ENCODE measurements at regions not wholly inside any gene's neighbourhood (a gene's known extent, or its start where the extent isn't known, plus 50 kb on each side); places are given as distances from the start of the nearest gene placed in this dataset.

GRCh38 chr14:55801121-55801520 lies 221.1 kb downstream of the KTN1 start:
- Mint-ChIP-seq H3K4me1 (ENCODE audit: low read depth, unreplicated experiment) (peaks cover 8% of the 10 kb centered on the region), H3K36me3 (ENCODE audit: unreplicated experiment) (peaks cover 7% of the 10 kb centered on the region), H3K27me3 (ENCODE audit: unreplicated experiment) (no peaks in the 10 kb centered on the region), H3K4me3 (ENCODE audit: unreplicated experiment) (no peak overlapping the region), H3K27ac (ENCODE audit: unreplicated experiment) (no peak overlapping the region), H3K9me3 (ENCODE audit: unreplicated experiment) (peaks cover 7% of the 10 kb centered on the region)
- DNase-seq, result no peak
- no peak for TF ChIP-seq CTCF (IDR thresholded peaks at IDR 0.05; ENCODE audit: partially characterized antibody, unreplicated experiment)

- Mint-ChIP-seq H3K4me3 (ENCODE audit: unreplicated experiment) (no peak overlapping the region), H3K9me3 (ENCODE audit: unreplicated experiment) (peaks cover 6% of the 10 kb centered on the region), H3K4me1 (ENCODE audit: low read depth, unreplicated experiment) (peaks cover 1% of the 10 kb centered on the region), H3K27ac (ENCODE audit: unreplicated experiment) (no peak overlapping the region), H3K27me3 (ENCODE audit: unreplicated experiment) (no peaks in the 10 kb centered on the region), H3K36me3 (ENCODE audit: unreplicated experiment) (peaks cover 7% of the 10 kb centered on the region)
- no peak for DNase-seq
- TF ChIP-seq CTCF (IDR thresholded peaks at IDR 0.05; ENCODE audit: partially characterized antibody, unreplicated experiment), result no peak
Observed at GRCh38 chr14:55802986-55803872, 223.2 kb downstream of the KTN1 start.

- H3K27me3 Mint-ChIP-seq (ENCODE audit: unreplicated experiment), result no peaks in the 10 kb centered on the region
- no peaks in the 10 kb centered on the region for H3K4me1 Mint-ChIP-seq (ENCODE audit: low read depth, unreplicated experiment)
- DNase-seq, result no peak
- no peak overlapping the region for H3K4me3 Mint-ChIP-seq (ENCODE audit: unreplicated experiment)
- no peak overlapping the region for H3K27ac Mint-ChIP-seq (ENCODE audit: unreplicated experiment)
- no peak for TF ChIP-seq CTCF (IDR thresholded peaks at IDR 0.05; ENCODE audit: partially characterized antibody, unreplicated experiment)
- peaks cover 7% of the 10 kb centered on the region for H3K36me3 Mint-ChIP-seq (ENCODE audit: unreplicated experiment)
- peaks cover 6% of the 10 kb centered on the region for H3K9me3 Mint-ChIP-seq (ENCODE audit: unreplicated experiment)
Observed at GRCh38 chr14:55803873-55804553, 224.0 kb downstream of the KTN1 start.

GRCh38 chr14:55805250-55805649 lies 225.2 kb downstream of the KTN1 start:
- H3K4me3 Mint-ChIP-seq (ENCODE audit: unreplicated experiment), result no peak overlapping the region
- H3K4me1 Mint-ChIP-seq (ENCODE audit: low read depth, unreplicated experiment), result no peaks in the 10 kb centered on the region
- no peak overlapping the region for H3K27ac Mint-ChIP-seq (ENCODE audit: unreplicated experiment)
- H3K27me3 Mint-ChIP-seq (ENCODE audit: unreplicated experiment), result peaks cover 2% of the 10 kb centered on the region
- TF ChIP-seq CTCF (IDR thresholded peaks at IDR 0.05; ENCODE audit: partially characterized antibody, unreplicated experiment), result no peak
- DNase-seq, result no peak
- peaks cover 7% of the 10 kb centered on the region for H3K36me3 Mint-ChIP-seq (ENCODE audit: unreplicated experiment)
- H3K9me3 Mint-ChIP-seq (ENCODE audit: unreplicated experiment), result peaks cover 2% of the 10 kb centered on the region

Measured in glutamatergic neuron (in vitro differentiated cells).